ENCODE measurements at regions not wholly inside any gene's neighbourhood (a gene's known extent, or its start where the extent isn't known, plus 50 kb on each side); places are given as distances from the start of the nearest gene placed in this dataset.

DNA sequence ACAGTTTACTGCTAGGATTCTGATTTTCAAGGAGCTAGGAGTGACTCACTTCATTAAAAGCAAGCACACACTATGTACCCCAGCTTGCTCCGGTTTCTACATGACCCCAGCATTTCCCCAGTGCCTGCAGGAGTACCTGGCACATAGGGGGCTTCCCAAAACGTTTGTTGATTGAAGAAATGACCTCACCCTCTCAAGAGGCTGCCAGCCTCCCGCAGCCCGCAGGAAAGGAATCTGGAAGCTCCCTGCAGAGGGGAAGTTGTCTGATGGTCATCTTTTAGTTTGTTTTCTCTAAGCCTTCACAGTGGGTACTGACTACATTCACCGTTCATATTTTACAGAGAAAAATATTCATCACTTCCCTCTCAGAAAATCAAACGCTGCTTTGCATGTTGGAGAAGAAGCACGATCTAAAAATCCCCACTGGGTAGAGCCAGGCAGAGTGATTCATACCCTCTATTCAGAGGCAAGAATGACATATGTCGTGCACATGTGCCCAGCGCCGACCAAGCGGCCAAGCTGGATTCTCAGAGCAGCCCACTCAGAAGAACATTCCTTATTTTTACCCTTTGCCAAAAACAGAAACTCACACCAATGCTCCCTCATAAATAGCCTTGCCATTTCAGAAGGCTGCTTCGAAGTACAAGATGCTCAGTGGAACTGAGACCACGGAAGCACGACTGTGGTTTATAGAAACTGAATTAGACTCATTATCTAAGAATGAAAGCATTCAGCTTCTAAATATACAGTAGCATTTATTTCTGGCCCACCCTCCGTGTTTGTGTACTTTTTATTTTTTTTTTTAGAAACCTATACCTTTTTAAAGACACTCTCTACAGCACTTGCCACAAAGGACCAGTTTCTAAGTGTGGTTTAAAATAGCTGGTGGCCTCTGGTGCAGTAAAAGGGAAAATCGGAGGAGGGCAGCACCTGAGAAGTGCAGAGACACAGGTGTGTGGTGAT, 143.2 kb downstream of the MIS18A start (continued):
- TF ChIP-seq CBX5 (IDR thresholded peaks at IDR 0.05; ENCODE audit: low read depth) = 0 out of 2 replicates have a peak, but pooled peaks have one; percentile 40
- TF ChIP-seq, protein P1, sequence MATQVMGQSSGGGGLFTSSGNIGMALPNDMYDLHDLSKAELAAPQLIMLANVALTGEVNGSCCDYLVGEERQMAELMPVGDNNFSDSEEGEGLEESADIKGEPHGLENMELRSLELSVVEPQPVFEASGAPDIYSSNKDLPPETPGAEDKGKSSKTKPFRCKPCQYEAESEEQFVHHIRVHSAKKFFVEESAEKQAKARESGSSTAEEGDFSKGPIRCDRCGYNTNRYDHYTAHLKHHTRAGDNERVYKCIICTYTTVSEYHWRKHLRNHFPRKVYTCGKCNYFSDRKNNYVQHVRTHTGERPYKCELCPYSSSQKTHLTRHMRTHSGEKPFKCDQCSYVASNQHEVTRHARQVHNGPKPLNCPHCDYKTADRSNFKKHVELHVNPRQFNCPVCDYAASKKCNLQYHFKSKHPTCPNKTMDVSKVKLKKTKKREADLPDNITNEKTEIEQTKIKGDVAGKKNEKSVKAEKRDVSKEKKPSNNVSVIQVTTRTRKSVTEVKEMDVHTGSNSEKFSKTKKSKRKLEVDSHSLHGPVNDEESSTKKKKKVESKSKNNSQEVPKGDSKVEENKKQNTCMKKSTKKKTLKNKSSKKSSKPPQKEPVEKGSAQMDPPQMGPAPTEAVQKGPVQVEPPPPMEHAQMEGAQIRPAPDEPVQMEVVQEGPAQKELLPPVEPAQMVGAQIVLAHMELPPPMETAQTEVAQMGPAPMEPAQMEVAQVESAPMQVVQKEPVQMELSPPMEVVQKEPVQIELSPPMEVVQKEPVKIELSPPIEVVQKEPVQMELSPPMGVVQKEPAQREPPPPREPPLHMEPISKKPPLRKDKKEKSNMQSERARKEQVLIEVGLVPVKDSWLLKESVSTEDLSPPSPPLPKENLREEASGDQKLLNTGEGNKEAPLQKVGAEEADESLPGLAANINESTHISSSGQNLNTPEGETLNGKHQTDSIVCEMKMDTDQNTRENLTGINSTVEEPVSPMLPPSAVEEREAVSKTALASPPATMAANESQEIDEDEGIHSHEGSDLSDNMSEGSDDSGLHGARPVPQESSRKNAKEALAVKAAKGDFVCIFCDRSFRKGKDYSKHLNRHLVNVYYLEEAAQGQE (IDR thresholded peaks at IDR 0.05; ENCODE audit: low read depth, low read length) = no peak
- 0 out of 2 replicates have a peak, but pooled peaks have one; percentile 32 for TF ChIP-seq ZNF384 (IDR thresholded peaks at IDR 0.05; ENCODE audit: borderline replicate concordance, low read depth, low read length)
- TF ChIP-seq MTA3 (IDR thresholded peaks at IDR 0.05; ENCODE audit: borderline replicate concordance, low read length) = peak; percentile 76; the same call in 1 of the 2 replicates
- TF ChIP-seq, protein P2, sequence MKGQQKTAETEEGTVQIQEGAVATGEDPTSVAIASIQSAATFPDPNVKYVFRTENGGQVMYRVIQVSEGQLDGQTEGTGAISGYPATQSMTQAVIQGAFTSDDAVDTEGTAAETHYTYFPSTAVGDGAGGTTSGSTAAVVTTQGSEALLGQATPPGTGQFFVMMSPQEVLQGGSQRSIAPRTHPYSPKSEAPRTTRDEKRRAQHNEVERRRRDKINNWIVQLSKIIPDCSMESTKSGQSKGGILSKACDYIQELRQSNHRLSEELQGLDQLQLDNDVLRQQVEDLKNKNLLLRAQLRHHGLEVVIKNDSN (IDR thresholded peaks at IDR 0.05; ENCODE audit: borderline replicate concordance, extremely low read length, insufficient read depth, low read depth, low read length) = no peak
- TF ChIP-seq PAX5 (IDR thresholded peaks at IDR 0.05; ENCODE audit: borderline replicate concordance, low read depth, low read length) = peak; percentile 50; the same call in 1 of the 2 replicates
- TF ChIP-seq EGR1 (IDR thresholded peaks at IDR 0.05; ENCODE audit: borderline replicate concordance in 1 of 2, low read depth in 2 of 2, low read length in 2 of 2) = no peak
- peak; percentile 69; the same call in 1 of the 2 replicates for TF ChIP-seq EED (IDR thresholded peaks at IDR 0.05; ENCODE audit: low read depth)
- no peak for TF ChIP-seq ZSCAN29 (IDR thresholded peaks at IDR 0.05)
- peak; percentile 40; the same call in 1 of the 2 replicates for TF ChIP-seq CREB1 (IDR thresholded peaks at IDR 0.05; ENCODE audit: low read depth)
